ENCODE measurements at regions not wholly inside any gene's neighbourhood (a gene's known extent, or its start where the extent isn't known, plus 50 kb on each side); places are given as distances from the start of the nearest gene placed in this dataset.

- TF ChIP-seq CTCF (IDR thresholded peaks at IDR 0.05; ENCODE audit: low read length) (no peak), EZH2 (optimal IDR thresholded peaks at IDR 0.05; ENCODE audit: low read depth, low read length) (no peak)
Measured at GRCh38 chr18:1467461-1467964, 562.8 kb downstream of the ADCYAP1 start.
